ENCODE measurements at regions not wholly inside any gene's neighbourhood (a gene's known extent, or its start where the extent isn't known, plus 50 kb on each side); places are given as distances from the start of the nearest gene placed in this dataset.

DNA sequence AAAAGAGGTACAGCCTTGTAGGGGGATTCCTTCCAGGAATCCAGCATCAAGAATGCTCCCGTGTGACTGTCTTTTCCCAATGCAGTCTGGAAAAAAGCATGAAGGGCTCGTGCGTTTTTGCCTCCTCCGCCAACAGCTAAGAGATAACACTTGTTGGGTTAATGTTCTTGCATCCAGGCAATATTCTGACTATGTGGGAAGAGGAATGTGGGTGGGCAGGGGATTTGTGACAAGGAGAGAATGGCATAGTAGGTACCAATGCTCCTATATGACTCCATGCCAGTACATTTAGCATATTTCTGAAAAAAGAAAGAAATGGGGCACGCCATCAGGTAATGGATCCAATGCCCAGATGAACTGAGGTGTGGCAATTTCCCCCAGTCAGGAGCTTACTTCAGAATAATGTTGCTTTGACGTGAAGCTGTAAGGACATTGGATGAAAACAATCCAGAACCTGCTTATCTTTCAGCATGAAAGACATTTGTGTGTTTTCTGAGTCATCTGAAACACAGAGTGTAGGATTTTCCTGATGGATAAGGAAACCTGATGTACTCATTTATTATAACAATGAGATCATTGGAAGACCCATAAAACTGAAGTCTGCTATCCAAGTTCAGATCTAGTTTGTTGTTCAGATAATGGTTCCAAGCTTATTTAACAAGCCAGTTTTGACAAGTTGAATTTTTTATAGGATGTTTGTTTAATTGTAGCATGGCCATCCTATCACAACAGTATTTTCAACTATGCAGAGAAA lies 105.5 kb downstream of the LYPLAL1 start:
- no peaks in the 10 kb centered on the region for H3K9me3 ChIP-seq
- TF ChIP-seq CTCF (IDR thresholded peaks at IDR 0.05), result no peak
- no peak overlapping the region for H3K4me3 ChIP-seq (ENCODE audit: low read depth in 1 of 2, low read length in 1 of 2)
- H3K27ac ChIP-seq, result no peak overlapping the region
- no peaks in the 10 kb centered on the region for H3K27me3 ChIP-seq
- H3K36me3 ChIP-seq, result no peaks in the 10 kb centered on the region
- H3K4me1 ChIP-seq (ENCODE audit: control insufficient read depth in 1 of 2, insufficient read depth in 1 of 2, low read depth in 1 of 2, low read length in 1 of 2), result no peaks in the 10 kb centered on the region

DNA sequence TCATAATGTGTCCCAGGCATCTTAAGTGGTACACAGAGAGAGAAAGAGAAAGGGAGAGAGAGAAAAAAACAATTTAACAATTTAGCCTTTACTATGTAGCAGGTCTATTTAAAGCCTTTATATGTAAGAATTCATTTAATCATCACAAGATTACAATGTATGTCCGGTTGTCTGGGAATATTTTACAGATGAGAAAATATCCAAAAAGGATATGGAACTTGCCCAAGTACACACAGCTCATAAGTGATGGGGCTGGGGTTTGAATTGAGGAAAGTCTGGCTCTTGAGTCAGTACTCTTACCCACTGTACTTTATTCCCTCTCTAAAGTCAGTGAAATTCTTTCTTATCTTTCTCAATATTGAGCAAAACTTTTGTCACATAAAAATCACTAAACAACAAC lies 104.6 kb downstream of the LYPLAL1 start:
- TF ChIP-seq CTCF (IDR thresholded peaks at IDR 0.05), result no peak
- no peak overlapping the region for H3K4me3 ChIP-seq (ENCODE audit: low read depth in 1 of 2, low read length in 1 of 2)
- no peaks in the 10 kb centered on the region for H3K36me3 ChIP-seq
- no peaks in the 10 kb centered on the region for H3K27me3 ChIP-seq
- H3K27ac ChIP-seq, result no peak overlapping the region
- H3K9me3 ChIP-seq, result no peaks in the 10 kb centered on the region
- no peaks in the 10 kb centered on the region for H3K4me1 ChIP-seq (ENCODE audit: control insufficient read depth in 1 of 2, insufficient read depth in 1 of 2, low read depth in 1 of 2, low read length in 1 of 2)

DNA sequence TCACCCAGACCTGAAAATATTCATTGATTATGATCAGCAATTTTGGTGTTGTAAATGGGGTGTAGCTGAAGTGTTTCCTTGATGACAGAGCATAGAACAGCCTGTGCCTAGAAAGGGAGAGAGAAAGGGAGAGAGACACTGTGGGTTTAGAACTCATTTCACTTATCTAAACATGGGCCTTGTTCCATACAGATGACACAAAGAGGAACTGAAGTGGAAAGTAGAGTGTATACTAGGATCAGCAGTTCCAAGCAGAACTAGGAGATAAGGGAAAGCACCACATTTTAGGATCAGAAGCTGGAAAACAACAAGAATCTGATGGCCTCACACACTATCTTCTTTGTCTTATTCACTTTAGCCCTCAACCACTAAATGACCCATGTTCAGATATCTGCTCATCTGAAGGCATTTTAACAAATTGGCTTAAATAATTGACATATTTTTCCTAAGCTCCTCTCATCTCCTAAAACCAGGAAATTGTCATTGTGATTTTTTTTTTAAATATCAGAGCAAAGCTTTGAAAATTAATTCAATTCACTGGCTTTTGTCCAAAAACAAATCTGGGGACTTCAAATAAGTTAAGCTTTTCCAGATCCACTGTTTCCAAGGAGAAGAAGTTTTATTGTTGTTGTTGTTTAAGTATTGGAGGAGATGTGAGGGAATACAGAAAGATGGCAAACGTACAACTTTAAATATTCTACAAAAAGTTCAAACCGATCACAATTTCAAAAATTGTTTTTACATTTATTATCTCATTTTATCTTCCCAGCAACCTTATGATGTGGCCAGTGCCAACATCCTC lies 103.8 kb downstream of the LYPLAL1 start:
- no peak overlapping the region for H3K4me3 ChIP-seq (ENCODE audit: low read depth in 1 of 2, low read length in 1 of 2)
- no peaks in the 10 kb centered on the region for H3K36me3 ChIP-seq
- H3K27ac ChIP-seq, result no peak overlapping the region
- H3K27me3 ChIP-seq, result no peaks in the 10 kb centered on the region
- H3K4me1 ChIP-seq (ENCODE audit: control insufficient read depth in 1 of 2, insufficient read depth in 1 of 2, low read depth in 1 of 2, low read length in 1 of 2), result no peaks in the 10 kb centered on the region
- no peak for TF ChIP-seq CTCF (IDR thresholded peaks at IDR 0.05)
- H3K9me3 ChIP-seq, result no peaks in the 10 kb centered on the region

DNA sequence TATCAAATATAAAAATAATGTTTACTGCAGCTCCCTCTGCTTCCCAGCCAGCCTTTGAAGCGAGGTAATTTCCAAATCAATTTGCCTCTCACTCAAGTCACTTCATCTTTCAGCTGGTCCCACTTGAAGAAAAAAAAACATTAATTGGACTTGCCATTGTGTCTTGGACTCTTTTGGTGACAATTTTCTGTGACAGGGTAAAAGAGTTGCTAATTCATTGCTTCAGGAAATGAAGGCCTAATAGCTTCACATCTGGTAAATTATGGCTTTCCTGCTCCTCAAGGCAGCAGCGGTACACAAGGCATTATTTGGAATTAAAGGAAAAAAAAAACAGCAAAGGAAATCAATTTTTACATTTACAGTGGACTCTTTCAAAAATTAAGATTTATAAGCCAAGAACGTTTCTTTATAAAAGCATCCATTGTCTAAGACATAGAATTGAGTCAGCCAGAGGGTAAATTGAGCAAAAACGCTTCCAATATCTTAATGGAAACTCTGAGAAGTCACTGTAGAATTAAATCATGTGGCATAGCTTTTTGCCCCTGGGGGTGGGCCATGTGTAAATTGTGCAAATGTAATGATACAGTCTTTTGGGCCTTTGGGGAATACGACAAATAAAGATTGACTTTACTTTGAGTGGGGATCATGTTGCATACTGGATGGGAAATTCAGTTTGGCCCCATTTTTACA lies 102.5 kb downstream of the LYPLAL1 start:
- no peak overlapping the region for H3K27ac ChIP-seq
- H3K4me3 ChIP-seq (ENCODE audit: low read depth in 1 of 2, low read length in 1 of 2), result no peak overlapping the region
- no peak for TF ChIP-seq CTCF (IDR thresholded peaks at IDR 0.05)

GRCh38 chr1:219273088-219273686 lies 99.5 kb downstream of the LYPLAL1 start:
- H3K4me1 ChIP-seq (ENCODE audit: control insufficient read depth in 1 of 2, insufficient read depth in 1 of 2, low read depth in 1 of 2, low read length in 1 of 2), result no peaks in the 10 kb centered on the region
- H3K4me3 ChIP-seq (ENCODE audit: low read depth in 1 of 2, low read length in 1 of 2), result no peak overlapping the region

More for the DNA sequence above, 102.5 kb downstream of the LYPLAL1 start:
- Histone ChIP-seq H3K36me3 (no peaks in the 10 kb centered on the region), H3K4me1 (ENCODE audit: control insufficient read depth in 1 of 2, insufficient read depth in 1 of 2, low read depth in 1 of 2, low read length in 1 of 2) (no peaks in the 10 kb centered on the region), H3K9me3 (no peaks in the 10 kb centered on the region), H3K27me3 (no peaks in the 10 kb centered on the region)

More at GRCh38 chr1:219273088-219273686, 99.5 kb downstream of the LYPLAL1 start:
- Histone ChIP-seq H3K36me3 (no peaks in the 10 kb centered on the region), H3K27ac (no peak overlapping the region), H3K9me3 (no peaks in the 10 kb centered on the region), H3K27me3 (no peaks in the 10 kb centered on the region)
- no peak for TF ChIP-seq CTCF (IDR thresholded peaks at IDR 0.05)

Data from neutrophil (primary cell).